Epithelial cell of prostate (primary cell): ENCODE measurements at regions not wholly inside any gene's neighbourhood (a gene's known extent, or its start where the extent isn't known, plus 50 kb on each side); places are given as distances from the start of the nearest gene placed in this dataset.
"Not testable (repeated sequence)": the region's sequence is repeated elsewhere in the genome, so short reads cannot be mapped to it uniquely, and the experiment has no call there.

Experiments
- DNase-seq: peaks from one replicate; pipeline ENCODE4 v3.0.0-alpha.2; 2011; ENCODE audit warnings: low read depth, low spot score
- H3K27ac ChIP-seq: fragments of 450-650 bp; 2 replicates; pipeline ENCODE4 v1.5.1; 2017; ENCODE audit warnings: mild to moderate bottlenecking

DNA sequence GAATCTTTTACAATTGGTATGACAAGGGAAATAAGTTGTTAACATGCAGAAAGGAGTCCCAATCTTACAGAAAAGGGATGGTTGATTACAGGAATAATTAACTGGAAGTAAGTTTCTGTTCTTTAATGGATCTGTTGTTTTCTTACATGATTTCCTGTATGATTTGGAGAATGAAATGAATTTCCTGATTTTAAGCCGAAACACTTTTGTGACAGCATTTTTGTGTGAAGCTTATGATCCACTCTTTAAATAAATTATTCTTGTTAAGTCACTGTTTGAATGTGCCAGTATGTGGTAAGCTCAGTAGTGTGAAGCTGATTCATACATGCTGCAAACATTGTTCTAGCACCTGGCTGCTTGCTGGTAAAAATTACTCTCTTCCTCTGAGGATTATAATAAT, 516.2 kb downstream of the DCDC2C start:
- DNase-seq, result no peak
- no peak overlapping the region for H3K27ac ChIP-seq

DNA sequence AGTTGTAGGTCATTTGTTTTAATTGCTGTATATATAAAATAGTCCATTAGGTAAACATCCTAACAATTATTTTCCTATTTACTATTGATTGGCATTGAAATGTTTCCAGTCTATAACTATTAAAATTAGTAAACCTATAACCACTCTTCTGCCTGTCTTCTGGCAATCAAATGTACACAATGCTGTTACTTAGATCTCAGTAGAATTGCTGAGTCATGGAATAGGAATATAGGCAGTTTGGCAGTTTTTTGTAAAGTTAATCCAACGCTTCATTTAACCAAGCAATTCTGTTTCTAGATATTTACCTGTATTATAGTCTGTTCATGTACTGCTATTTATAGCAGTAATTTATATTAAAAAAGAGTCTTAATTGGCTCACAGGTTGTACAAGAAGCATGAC, 518.1 kb downstream of the DCDC2C start:
- no peak for DNase-seq
- no peak overlapping the region for H3K27ac ChIP-seq

- H3K27ac ChIP-seq, result no peak overlapping the region
- no peak for DNase-seq
Observed at GRCh38 chr2:4221845-4222244, 518.5 kb downstream of the DCDC2C start.

GRCh38 chr2:4244422-4244821, 541.0 kb downstream of the DCDC2C start:
- H3K27ac ChIP-seq, DNase-seq: not testable (repeated sequence)

- no peak overlapping the region for H3K27ac ChIP-seq
- no peak for DNase-seq
Observed at GRCh38 chr2:4246364-4247131, 543.2 kb downstream of the DCDC2C start.

DNA sequence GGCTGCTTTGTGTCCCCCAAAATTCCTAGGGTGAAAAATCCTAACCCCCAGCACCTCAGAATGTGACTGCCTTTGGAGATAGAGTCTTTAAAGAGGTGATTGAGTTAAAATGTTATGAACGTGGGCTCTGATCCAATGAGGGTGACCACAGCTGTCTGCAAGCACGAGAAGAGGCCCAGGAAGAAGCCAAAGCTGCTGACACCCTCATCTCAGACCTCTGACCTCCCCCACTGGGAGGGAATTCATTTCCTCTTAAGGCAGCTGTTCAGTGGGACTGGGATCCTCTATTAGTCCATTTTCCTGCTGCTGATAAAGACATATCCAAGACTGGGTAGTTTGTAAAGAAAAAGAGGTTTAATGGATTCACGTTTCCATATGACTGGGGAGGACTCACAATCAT, 544.4 kb downstream of the DCDC2C start:
- DNase-seq, result no peak
- no peak overlapping the region for H3K27ac ChIP-seq

DNA sequence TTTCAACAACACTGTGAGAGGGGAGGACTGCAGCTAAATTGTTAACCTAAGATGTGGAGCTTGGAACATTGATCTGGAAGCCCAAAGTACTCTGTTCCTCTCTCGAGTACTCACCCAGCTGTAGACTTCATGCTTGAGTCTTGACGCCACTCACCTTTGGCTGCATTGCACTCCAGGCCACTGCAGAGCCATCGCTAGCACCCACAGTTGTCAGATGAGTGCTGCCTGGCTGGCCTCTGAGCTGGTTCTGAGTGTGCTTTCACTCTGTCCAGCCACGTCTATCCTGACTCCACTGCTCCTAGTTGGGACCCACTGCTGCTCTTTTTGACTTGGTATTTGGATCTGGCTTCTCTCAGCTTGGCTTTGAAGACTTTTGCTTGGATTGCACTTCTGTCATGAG, 552.1 kb downstream of the DCDC2C start:
- DNase-seq, result no peak
- H3K27ac ChIP-seq, result no peak overlapping the region

- H3K27ac ChIP-seq, result no peak overlapping the region
- no peak for DNase-seq
Observed at GRCh38 chr2:4256351-4256750, 553.0 kb downstream of the DCDC2C start.

DNA sequence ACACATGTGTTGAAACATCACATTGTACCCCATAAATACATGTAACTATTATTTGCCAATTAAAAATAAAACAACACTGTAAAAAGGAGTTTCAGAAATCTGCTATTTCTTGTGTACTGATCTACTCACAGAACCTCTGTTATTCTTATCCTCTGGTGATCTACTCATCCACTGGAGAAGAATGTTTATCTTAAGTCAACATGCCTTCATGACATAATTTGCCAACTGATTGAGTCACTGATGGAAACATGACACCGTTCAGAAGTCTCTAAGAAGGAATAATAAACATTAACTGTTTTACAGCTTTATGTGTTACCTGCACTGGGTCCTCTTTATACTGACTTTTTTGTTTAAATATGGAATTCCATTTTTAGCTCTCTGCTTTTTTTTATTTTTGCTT, 555.2 kb downstream of the DCDC2C start:
- DNase-seq, result peak; percentile 29
- H3K27ac ChIP-seq, result no peak overlapping the region

GRCh38 chr2:4265936-4266335, 562.6 kb downstream of the DCDC2C start:
- DNase-seq, result no peak
- no peak overlapping the region for H3K27ac ChIP-seq

GRCh38 chr2:4269885-4270284, 566.5 kb downstream of the DCDC2C start:
- H3K27ac ChIP-seq, result no peak overlapping the region
- DNase-seq, result no peak

- no peak overlapping the region for H3K27ac ChIP-seq
- no peak for DNase-seq
Observed at GRCh38 chr2:4272261-4272858, 569.0 kb downstream of the DCDC2C start.

DNA sequence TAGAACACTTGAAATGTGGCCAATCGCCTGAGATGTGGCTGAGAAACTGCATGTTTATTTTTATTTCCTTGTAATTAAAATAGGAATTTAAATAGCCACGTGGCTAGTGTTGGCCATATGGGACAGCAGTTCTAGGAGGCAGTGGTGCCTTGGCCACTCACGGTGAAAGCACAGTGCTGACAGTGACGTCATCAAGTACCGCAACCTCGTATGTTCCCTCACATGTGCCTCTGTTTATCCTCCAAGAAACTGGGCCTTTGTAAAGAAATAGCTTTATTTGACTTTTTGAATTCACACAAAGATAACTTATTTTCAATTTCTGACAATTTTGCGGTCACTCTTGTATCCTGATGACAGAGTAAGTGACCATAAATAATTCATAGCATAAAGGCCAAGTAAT, 575.0 kb downstream of the DCDC2C start:
- no peak overlapping the region for H3K27ac ChIP-seq
- no peak for DNase-seq

DNA sequence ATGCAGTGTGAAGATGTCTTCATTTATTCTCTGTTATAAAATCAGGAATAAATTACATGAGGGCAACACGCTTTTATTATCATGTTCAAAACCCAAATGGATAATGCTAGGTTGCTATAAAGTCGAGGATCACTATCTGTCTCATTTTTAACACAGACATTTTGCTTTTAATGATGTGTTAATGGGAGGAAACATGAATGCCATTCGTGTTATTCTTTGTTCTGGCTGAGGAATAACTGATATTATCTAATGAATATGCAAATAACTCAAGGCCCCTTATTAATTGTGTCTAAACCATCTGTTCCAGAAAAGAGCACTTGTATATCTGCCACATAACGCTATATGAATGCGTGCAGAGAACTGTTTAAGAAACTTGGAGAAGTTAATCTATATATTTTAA, 576.1 kb downstream of the DCDC2C start:
- no peak for DNase-seq
- H3K27ac ChIP-seq, result no peak overlapping the region

DNA sequence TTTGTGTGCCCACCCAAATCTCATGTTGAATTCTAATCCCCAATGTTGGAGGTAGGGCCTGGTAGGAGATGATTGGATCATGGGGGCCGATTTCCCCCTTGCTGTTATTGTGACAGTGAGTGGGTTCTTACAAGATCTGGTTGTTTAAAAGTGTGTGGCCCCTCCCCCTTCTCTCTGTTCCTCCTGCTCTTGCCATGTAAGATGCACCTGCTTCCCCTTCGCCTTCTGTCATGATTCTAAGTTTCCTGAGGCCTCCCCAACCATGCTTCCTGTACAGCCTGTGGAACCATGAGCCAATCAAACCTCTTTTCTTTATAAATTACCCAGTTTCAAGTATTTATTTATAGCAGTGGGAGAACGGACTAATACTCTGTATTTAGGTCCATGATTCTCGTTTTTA, 588.1 kb downstream of the DCDC2C start:
- H3K27ac ChIP-seq, result no peak overlapping the region
- DNase-seq, result no peak

GRCh38 chr2:4295680-4296079, 592.3 kb downstream of the DCDC2C start:
- H3K27ac ChIP-seq, result no peak overlapping the region

DNA sequence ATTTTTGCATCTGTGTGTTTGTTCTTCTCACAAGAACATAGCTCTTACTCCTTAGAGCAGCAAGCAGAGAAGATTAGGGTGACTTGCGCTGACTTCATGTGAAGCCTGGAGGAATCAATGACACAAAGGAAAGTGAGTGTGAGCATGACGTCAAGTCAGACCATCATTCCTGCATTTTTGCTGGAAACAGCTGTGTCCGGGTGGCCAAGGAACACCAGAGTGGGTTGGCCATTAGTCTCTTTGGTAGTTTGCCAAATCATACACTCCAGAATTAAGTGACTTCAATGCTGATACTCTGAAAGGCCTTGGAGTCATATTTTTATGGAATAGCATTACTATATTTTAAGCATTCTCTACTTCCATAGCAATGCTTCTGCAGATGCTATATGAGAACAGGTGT, 597.2 kb downstream of the DCDC2C start:
- no peak for DNase-seq
- H3K27ac ChIP-seq, result no peak overlapping the region

More at GRCh38 chr2:4295680-4296079, 592.3 kb downstream of the DCDC2C start:
- DNase-seq, result no peak

DNA sequence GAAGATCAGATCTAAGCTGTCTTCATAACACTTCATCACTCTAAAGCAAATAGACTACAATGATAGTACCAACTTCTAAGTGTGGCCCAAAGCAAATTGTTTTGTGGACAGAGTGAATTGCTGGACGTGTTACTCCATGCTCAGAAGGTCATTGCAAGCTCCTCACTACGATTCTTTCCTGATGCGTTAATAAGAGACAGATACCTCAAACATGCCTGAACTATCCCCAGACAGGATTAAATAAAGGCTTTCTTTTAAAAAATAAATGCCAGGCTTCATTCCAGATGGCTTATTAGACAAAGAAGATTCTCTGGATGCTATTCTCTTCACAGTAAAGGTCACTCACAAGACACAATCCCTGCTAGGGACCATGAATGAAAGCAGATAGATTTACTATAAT, 621.2 kb downstream of the DCDC2C start:
- H3K27ac ChIP-seq, result peak overlapping the region; percentile 43
- DNase-seq, result no peak

DNA sequence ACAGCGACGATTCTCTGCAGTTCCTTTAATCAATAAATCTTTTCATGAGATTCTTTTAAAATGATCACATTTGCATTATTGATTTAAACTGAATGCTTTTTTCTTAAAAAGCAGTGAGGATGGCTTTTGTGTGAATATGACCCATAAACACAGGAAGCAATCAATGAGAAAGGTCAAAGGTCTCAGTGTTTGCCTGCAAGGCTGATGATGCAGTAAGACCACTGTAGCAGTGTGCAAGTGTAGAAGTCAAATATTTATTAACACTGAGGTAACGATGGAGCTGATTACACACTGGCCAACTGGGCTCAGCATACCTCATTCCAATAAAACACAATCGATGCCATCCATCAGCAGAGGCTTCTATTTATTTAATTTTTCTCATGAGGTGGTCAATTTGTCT, 633.5 kb downstream of the DCDC2C start:
- no peak overlapping the region for H3K27ac ChIP-seq
- DNase-seq, result no peak

- H3K27ac ChIP-seq, result no peak overlapping the region
- no peak for DNase-seq
Observed at GRCh38 chr2:4338345-4338744, 635.0 kb downstream of the DCDC2C start.

DNA sequence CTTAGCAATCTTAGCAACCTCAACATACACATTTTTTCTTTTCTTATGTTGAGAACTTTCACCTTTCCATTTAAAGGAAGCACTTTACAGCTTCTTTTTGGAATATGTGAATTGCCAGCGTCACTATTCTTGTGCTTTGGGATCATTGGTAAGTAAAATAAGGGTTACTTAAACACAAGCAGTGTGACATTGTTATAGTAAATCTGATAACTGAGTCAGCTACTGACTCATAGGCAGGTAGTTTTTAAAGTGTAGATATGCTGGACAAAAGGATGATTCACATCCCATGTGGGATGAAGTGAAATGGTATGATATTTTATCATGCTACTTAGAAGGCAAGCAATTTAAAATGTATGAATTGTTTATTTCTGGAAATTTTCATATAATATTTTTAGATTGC, 637.2 kb downstream of the DCDC2C start:
- peak; percentile 24 for DNase-seq
- H3K27ac ChIP-seq, result no peak overlapping the region

DNA sequence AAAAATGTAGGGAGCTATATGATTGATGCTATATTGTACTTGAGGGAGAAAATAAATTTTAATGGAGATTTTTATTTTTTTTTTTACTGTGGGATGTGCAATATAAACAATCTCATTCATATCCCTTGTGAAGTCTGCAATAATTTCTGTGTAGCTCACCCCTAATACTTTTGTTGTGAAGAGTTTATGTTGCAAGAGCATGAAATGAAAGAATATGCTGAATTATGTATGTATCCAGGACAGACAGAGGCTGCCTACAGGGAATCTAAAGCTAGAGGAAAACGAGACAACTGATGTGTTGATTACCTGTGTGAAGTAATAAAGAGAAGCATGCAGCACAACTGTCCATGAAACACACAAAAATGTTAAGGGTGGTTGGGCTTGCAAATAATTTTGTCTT, 643.3 kb downstream of the DCDC2C start:
- DNase-seq, result no peak
- no peak overlapping the region for H3K27ac ChIP-seq
